ENCODE measurements at regions not wholly inside any gene's neighbourhood (a gene's known extent, or its start where the extent isn't known, plus 50 kb on each side); places are given as distances from the start of the nearest gene placed in this dataset.

DNA sequence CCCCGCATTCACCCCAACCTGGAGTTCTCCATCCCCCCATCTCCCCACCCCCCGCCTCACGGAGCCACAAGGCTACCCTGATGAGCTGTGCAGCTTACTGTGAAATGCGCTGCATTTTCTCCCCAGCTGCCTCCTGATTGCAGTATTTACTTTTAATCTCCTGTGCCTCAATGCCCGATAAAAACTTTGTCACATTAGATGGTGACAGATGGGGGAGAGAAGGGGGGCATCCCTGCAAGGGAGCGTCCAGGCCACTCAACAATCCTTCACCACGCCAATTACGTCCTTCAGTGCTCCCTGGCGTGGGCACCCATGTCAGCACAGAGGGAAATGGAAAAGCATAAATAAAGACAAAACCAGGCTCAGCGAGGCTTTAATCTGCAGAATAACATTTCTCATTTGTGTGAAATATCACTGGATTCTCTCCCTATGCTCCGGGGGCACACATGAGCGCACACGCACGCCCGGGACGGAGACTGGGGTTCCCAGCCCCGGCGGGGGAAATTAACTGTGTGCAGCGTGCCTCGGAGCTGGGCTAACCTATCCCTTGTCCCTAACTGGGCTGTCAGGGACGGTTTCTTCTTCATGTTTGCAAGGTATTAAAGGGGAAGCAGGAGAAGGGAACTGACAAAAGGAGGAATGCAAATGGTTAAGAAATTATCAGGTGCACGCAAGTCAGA is 186.7 kb upstream of the VASH1 start:
- Histone ChIP-seq H3K27ac (no peak overlapping the region), H4K20me1 (ENCODE audit: insufficient read depth) (no peaks in the 10 kb centered on the region), H2AFZ (no peak overlapping the region), H3K4me3 (no peak overlapping the region), H3K4me1 (replicated peaks; ENCODE audit: insufficient read depth) (no peaks in the 10 kb centered on the region), H3K9me3 (ENCODE audit: insufficient read depth, low read depth) (no peaks in the 10 kb centered on the region), H3K4me2 (no peak overlapping the region), H3F3A (ENCODE audit: insufficient read depth, low read depth) (no peaks in the 10 kb centered on the region), H3K36me3 (ENCODE audit: low read depth) (no peaks in the 10 kb centered on the region), H3K79me2 (ENCODE audit: low read depth) (no peaks in the 10 kb centered on the region), H3K27me3 (ENCODE audit: insufficient read depth, low read depth) (peaks cover 94% of the 10 kb centered on the region), H3K9me2 (ENCODE audit: insufficient read depth) (no peaks in the 10 kb centered on the region)
- intact Hi-C loops (cut with micrococcal nuclease; ENCODE audit: unreplicated experiment): no loop called here
- POLR2A ChIA-PET (ENCODE audit: unreplicated experiment): no interaction called here
- no peak for TF ChIP-seq EZH2 (IDR thresholded peaks at IDR 0.05; ENCODE audit: low read depth)
- TF ChIP-seq, protein P1, sequence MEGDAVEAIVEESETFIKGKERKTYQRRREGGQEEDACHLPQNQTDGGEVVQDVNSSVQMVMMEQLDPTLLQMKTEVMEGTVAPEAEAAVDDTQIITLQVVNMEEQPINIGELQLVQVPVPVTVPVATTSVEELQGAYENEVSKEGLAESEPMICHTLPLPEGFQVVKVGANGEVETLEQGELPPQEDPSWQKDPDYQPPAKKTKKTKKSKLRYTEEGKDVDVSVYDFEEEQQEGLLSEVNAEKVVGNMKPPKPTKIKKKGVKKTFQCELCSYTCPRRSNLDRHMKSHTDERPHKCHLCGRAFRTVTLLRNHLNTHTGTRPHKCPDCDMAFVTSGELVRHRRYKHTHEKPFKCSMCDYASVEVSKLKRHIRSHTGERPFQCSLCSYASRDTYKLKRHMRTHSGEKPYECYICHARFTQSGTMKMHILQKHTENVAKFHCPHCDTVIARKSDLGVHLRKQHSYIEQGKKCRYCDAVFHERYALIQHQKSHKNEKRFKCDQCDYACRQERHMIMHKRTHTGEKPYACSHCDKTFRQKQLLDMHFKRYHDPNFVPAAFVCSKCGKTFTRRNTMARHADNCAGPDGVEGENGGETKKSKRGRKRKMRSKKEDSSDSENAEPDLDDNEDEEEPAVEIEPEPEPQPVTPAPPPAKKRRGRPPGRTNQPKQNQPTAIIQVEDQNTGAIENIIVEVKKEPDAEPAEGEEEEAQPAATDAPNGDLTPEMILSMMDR (conservative IDR thresholded peaks at IDR 0.05): no peak
- CTCF ChIA-PET: no interaction called here
- DNase-seq: no peak
- BruUV-seq (replicated peaks): no TSS peak

DNA sequence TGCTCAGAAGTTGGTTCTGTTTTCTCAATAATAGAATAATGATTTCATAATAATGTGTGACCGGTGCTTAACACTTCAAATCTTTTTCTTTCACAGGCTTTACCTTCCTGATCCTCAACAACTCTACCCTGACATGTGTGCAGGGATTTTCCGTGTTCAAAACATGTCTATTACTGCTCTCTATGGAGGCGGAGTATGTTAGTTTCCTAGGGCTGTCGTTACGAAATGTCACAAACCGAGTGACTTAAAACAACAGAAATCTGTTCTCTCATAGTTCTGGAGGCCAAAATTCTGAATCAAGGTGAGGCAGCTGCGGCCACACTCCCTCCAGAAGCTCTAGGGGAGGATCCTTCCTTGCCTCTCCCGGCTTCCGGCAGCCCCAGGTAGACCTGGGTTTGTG is 186.2 kb upstream of the VASH1 start:
- H2AFZ ChIP-seq: no peak overlapping the region
- intact Hi-C loops (cut with micrococcal nuclease; ENCODE audit: unreplicated experiment): no loop called here
- H3K9me3 ChIP-seq (ENCODE audit: insufficient read depth, low read depth): no peaks in the 10 kb centered on the region
- no peaks in the 10 kb centered on the region for H3K9me2 ChIP-seq (ENCODE audit: insufficient read depth)
- peaks cover 95% of the 10 kb centered on the region for H3K27me3 ChIP-seq (ENCODE audit: insufficient read depth, low read depth)
- DNase-seq: no peak
- TF ChIP-seq, protein P1 (conservative IDR thresholded peaks at IDR 0.05): no peak
- TF ChIP-seq EZH2 (IDR thresholded peaks at IDR 0.05; ENCODE audit: low read depth): no peak
- H3K79me2 ChIP-seq (ENCODE audit: low read depth): no peaks in the 10 kb centered on the region
- H3K27ac ChIP-seq: no peak overlapping the region
- BruUV-seq (replicated peaks): no TSS peak
- H3K4me3 ChIP-seq: no peak overlapping the region
- H3K4me2 ChIP-seq: no peak overlapping the region
- H4K20me1 ChIP-seq (ENCODE audit: insufficient read depth): no peaks in the 10 kb centered on the region
- H3K36me3 ChIP-seq (ENCODE audit: low read depth): no peaks in the 10 kb centered on the region
- no peaks in the 10 kb centered on the region for H3K4me1 ChIP-seq (replicated peaks; ENCODE audit: insufficient read depth)
- POLR2A ChIA-PET (ENCODE audit: unreplicated experiment): no interaction called here
- no peaks in the 10 kb centered on the region for H3F3A ChIP-seq (ENCODE audit: insufficient read depth, low read depth)
- CTCF ChIA-PET: no interaction called here

DNA sequence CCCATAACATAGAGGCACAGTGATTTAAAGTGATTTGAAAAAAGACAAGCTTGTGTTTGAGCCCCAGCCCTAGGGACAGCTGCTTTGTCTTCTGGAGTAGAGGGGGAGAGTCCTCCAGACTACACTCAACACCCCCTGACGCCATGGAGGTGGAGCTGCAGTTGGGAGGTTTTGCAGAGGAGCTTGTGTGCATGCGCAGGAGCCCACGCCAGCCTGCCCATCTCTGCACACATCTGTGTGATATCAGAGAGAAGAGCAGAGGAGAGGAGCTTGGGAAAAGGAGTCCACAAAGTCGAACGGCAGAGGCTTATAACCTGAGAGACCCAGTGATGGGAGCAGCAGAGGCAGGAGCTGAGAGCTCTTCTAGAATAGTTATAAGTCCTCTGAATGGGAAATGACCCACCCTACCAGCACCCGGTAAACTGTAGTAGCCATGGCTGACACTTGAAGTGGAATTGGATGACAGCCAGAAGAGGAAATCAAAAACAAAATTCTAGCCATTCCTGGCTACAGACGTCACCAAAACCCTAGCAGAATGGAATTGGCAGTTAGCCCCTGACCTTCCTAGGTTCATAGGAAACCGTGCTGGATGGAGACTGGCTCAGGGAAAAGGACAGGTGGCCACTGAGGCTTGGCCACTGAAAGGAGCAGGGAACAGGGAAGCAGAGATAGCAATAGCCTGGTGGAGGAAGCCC is 185.1 kb upstream of the VASH1 start:
- Histone ChIP-seq H3K79me2 (ENCODE audit: low read depth) (no peaks in the 10 kb centered on the region), H3K9me2 (ENCODE audit: insufficient read depth) (no peaks in the 10 kb centered on the region), H3K4me1 (replicated peaks; ENCODE audit: insufficient read depth) (no peaks in the 10 kb centered on the region), H3F3A (ENCODE audit: insufficient read depth, low read depth) (no peaks in the 10 kb centered on the region), H3K36me3 (ENCODE audit: low read depth) (no peaks in the 10 kb centered on the region), H3K27ac (no peak overlapping the region), H3K4me3 (no peak overlapping the region), H3K4me2 (no peak overlapping the region), H3K27me3 (ENCODE audit: insufficient read depth, low read depth) (peaks cover 98% of the 10 kb centered on the region), H2AFZ (no peak overlapping the region), H3K9me3 (ENCODE audit: insufficient read depth, low read depth) (no peaks in the 10 kb centered on the region), H4K20me1 (ENCODE audit: insufficient read depth) (no peaks in the 10 kb centered on the region)
- TF ChIP-seq, protein P1 (conservative IDR thresholded peaks at IDR 0.05): no peak
- TF ChIP-seq EZH2 (IDR thresholded peaks at IDR 0.05; ENCODE audit: low read depth): no peak
- no peak for DNase-seq
- BruUV-seq (replicated peaks): no TSS peak
- POLR2A ChIA-PET (ENCODE audit: unreplicated experiment): no interaction called here
- intact Hi-C loops (cut with micrococcal nuclease; ENCODE audit: unreplicated experiment): no loop called here
- CTCF ChIA-PET: no interaction called here

Data from PC-9 (cell line).